HCT116 (cell line): ENCODE measurements at regions not wholly inside any gene's neighbourhood (a gene's known extent, or its start where the extent isn't known, plus 50 kb on each side); places are given as distances from the start of the nearest gene placed in this dataset.

ENCODE experiments used
- EZH2 ChIP-seq: fragments of 200-600 bp; sonication (generic); IDR thresholded peaks from 2 replicates; pipeline ENCODE4 v1.6.1; 2017; ENCODE audit warnings: antibody characterized with exemption, mixed run types
- EZH2phosphoT487 ChIP-seq: fragments of 200-600 bp; IDR thresholded peaks from 2 replicates; pipeline ENCODE4 v1.6.1; 2018; ENCODE audit warnings: antibody characterized with exemption, borderline replicate concordance
- JUND ChIP-seq: IDR thresholded peaks from 2 replicates; pipeline ENCODE4 v1.6.1; 2012
- POLR2A ChIP-seq: IDR thresholded peaks from 2 replicates; pipeline ENCODE4 v1.7.0; 2011; ENCODE audit warnings: borderline replicate concordance; ENCODE audit not compliant: insufficient read depth, insufficient read length; ENCODE audit errors: extremely low read depth
- POLR2AphosphoS5 ChIP-seq: IDR thresholded peaks from 2 replicates; pipeline ENCODE4 v1.6.1; 2011; ENCODE audit warnings: mild to moderate bottlenecking, low read depth, low read length, moderate library complexity
- RAD21 ChIP-seq: IDR thresholded peaks from 2 replicates; pipeline ENCODE4 v1.6.1; 2012; ENCODE audit warnings: low read depth, mild to moderate bottlenecking
- SIN3A ChIP-seq: IDR thresholded peaks from 2 replicates; pipeline ENCODE4 v1.6.1; 2012; ENCODE audit warnings: low read depth
- SP1 ChIP-seq: IDR thresholded peaks from 2 replicates; pipeline ENCODE4 v1.6.1; 2012; ENCODE audit warnings: low read depth
- TCF7L2 ChIP-seq: IDR thresholded peaks from 2 replicates; pipeline ENCODE4 v1.7.0; 2011; ENCODE audit warnings: borderline replicate concordance, inconsistent platforms; ENCODE audit not compliant: insufficient read depth, insufficient read length; ENCODE audit errors: extremely low read depth
- YY1 ChIP-seq: IDR thresholded peaks from 2 replicates; pipeline ENCODE4 v1.6.1; 2011; ENCODE audit warnings: low read length, low read depth, moderate library complexity, mild to moderate bottlenecking; ENCODE audit not compliant: insufficient replicate concordance; ENCODE audit errors: extremely low read depth
- TF ChIP-seq, protein P1 (sequence below), 3 experiments: fragments of 200-600 bp in 1 of 3; sonication (generic) in 1 of 3; IDR thresholded peaks in 2 of 3; conservative IDR thresholded peaks in 1 of 3; 2 replicates each; pipeline ENCODE4 v1.5.1; 2012 to 2017; ENCODE audit warnings: low read depth in 2 of 3, low read length in 2 of 3, antibody characterized with exemption in 1 of 3, borderline replicate concordance in 1 of 3, control low read depth in 1 of 3, mild to moderate bottlenecking in 1 of 3, mixed read lengths in 1 of 3, mixed run types in 1 of 3, moderate library complexity in 1 of 3; ENCODE audit not compliant: insufficient read depth in 1 of 3
- TF ChIP-seq, protein P2 (sequence below): IDR thresholded peaks from 2 replicates; pipeline ENCODE4 v1.6.1; 2012; ENCODE audit warnings: low read depth

DNA sequence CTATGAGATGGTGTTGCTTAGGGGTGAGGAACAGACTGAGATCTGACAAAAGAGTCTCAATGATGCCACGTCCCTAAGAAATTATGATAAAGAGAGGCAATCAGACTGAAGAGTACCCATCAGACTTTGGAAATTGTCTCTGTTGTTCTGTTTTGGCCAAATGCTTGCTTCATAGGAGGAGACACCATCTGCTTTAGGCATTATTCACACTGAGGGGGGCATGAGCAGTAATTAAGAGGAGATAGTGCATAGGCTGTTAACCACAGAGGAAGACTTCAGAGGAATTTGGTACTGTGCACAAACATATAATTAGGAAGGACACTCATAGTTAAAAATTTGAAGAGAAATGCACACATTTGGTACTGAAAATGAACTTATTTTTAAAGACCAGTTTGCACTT is 190.7 kb downstream of the FAM170A start:
- no peak for TF ChIP-seq POLR2AphosphoS5
- TF ChIP-seq YY1, result no peak
- TF ChIP-seq, protein P1, sequence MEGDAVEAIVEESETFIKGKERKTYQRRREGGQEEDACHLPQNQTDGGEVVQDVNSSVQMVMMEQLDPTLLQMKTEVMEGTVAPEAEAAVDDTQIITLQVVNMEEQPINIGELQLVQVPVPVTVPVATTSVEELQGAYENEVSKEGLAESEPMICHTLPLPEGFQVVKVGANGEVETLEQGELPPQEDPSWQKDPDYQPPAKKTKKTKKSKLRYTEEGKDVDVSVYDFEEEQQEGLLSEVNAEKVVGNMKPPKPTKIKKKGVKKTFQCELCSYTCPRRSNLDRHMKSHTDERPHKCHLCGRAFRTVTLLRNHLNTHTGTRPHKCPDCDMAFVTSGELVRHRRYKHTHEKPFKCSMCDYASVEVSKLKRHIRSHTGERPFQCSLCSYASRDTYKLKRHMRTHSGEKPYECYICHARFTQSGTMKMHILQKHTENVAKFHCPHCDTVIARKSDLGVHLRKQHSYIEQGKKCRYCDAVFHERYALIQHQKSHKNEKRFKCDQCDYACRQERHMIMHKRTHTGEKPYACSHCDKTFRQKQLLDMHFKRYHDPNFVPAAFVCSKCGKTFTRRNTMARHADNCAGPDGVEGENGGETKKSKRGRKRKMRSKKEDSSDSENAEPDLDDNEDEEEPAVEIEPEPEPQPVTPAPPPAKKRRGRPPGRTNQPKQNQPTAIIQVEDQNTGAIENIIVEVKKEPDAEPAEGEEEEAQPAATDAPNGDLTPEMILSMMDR (IDR thresholded peaks at IDR 0.05 in 2 of 3, conservative IDR thresholded peaks at IDR 0.05 in 1 of 3; ENCODE audit: borderline replicate concordance in 1 of 3, insufficient read depth in 1 of 3, low read depth in 2 of 3, low read length in 2 of 3), result no peak
- no peak for TF ChIP-seq EZH2
- TF ChIP-seq, protein P2, sequence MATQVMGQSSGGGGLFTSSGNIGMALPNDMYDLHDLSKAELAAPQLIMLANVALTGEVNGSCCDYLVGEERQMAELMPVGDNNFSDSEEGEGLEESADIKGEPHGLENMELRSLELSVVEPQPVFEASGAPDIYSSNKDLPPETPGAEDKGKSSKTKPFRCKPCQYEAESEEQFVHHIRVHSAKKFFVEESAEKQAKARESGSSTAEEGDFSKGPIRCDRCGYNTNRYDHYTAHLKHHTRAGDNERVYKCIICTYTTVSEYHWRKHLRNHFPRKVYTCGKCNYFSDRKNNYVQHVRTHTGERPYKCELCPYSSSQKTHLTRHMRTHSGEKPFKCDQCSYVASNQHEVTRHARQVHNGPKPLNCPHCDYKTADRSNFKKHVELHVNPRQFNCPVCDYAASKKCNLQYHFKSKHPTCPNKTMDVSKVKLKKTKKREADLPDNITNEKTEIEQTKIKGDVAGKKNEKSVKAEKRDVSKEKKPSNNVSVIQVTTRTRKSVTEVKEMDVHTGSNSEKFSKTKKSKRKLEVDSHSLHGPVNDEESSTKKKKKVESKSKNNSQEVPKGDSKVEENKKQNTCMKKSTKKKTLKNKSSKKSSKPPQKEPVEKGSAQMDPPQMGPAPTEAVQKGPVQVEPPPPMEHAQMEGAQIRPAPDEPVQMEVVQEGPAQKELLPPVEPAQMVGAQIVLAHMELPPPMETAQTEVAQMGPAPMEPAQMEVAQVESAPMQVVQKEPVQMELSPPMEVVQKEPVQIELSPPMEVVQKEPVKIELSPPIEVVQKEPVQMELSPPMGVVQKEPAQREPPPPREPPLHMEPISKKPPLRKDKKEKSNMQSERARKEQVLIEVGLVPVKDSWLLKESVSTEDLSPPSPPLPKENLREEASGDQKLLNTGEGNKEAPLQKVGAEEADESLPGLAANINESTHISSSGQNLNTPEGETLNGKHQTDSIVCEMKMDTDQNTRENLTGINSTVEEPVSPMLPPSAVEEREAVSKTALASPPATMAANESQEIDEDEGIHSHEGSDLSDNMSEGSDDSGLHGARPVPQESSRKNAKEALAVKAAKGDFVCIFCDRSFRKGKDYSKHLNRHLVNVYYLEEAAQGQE, result no peak
- TF ChIP-seq SIN3A, result no peak
- no peak for TF ChIP-seq POLR2A
- no peak for TF ChIP-seq RAD21
- TF ChIP-seq TCF7L2, result no peak
- TF ChIP-seq JUND, result no peak
- TF ChIP-seq EZH2phosphoT487, result no peak
- no peak for TF ChIP-seq SP1
